A673 (cell line): ENCODE measurements at regions not wholly inside any gene's neighbourhood (a gene's known extent, or its start where the extent isn't known, plus 50 kb on each side); places are given as distances from the start of the nearest gene placed in this dataset.
"Not testable (repeated sequence)": the region's sequence is repeated elsewhere in the genome, so short reads cannot be mapped to it uniquely, and the experiment has no call there.

Experiments
- BruUV-seq: library from RNA; stranded (reverse); fragments of 400-500 nt; replicated peaks from 2 replicates; lab custom pipeline; 2021; lab: Mats Ljungman, UMichigan
- CTCF ChIA-PET: fragments of 300-600 bp; sonication (Branson Sonifier 250); formaldehyde crosslinking; loops from one replicate; lab custom pipeline; 2022; ENCODE audit warnings: antibody characterized with exemption; lab: Charles Lee
- POLR2A ChIA-PET: fragments of 300-600 bp; sonication (Branson Sonifier 250); formaldehyde crosslinking; loops from one replicate; lab custom pipeline; 2022; ENCODE audit warnings: antibody characterized with exemption; ENCODE audit not compliant: low non-redundant PET; lab: Charles Lee
- DNase-seq: peaks from one replicate; pipeline ENCODE4 v3.0.0-alpha.2; 2015; ENCODE audit warnings: low spot score
- H3K27ac ChIP-seq: fragments of 200-600 bp; sonication (generic); 2 replicates; pipeline ENCODE4 v1.5.1; 2016; ENCODE audit warnings: mixed run types, low read depth, mild to moderate bottlenecking, mixed read lengths, antibody characterized with exemption, low read length; ENCODE audit not compliant: poor library complexity, severe bottlenecking
- H3K27me3 ChIP-seq: fragments of 200-600 bp; sonication (generic); replicated peaks from 2 replicates; pipeline ENCODE4 v1.6.1; 2017; ENCODE audit warnings: mixed run types, low read depth, mild to moderate bottlenecking, mixed read lengths, antibody characterized with exemption, low read length; ENCODE audit not compliant: insufficient read depth, poor library complexity
- H3K36me3 ChIP-seq: fragments of 200-600 bp; sonication (generic); 2 replicates; pipeline ENCODE4 v1.6.1; 2016; ENCODE audit warnings: mixed run types, mild to moderate bottlenecking, mixed read lengths, antibody characterized with exemption, low read length; ENCODE audit not compliant: insufficient read depth, poor library complexity, severe bottlenecking
- H3K4me1 ChIP-seq: fragments of 200-600 bp; sonication (generic); 2 replicates; pipeline ENCODE4 v1.6.1; 2017; ENCODE audit warnings: mixed run types, mild to moderate bottlenecking, mixed read lengths, antibody characterized with exemption, low read length; ENCODE audit not compliant: insufficient read depth, poor library complexity, severe bottlenecking
- H3K4me3 ChIP-seq: fragments of 200-600 bp; sonication (generic); 2 replicates; pipeline ENCODE4 v1.5.1; 2016; ENCODE audit warnings: low read depth, mixed run types, mild to moderate bottlenecking, mixed read lengths, low read length; ENCODE audit not compliant: poor library complexity, severe bottlenecking
- H3K9me3 ChIP-seq: fragments of 200-600 bp; sonication (generic); 2 replicates; pipeline ENCODE4 v1.6.1; 2016; ENCODE audit warnings: mixed run types, low read depth, mild to moderate bottlenecking, mixed read lengths, antibody characterized with exemption, low read length; ENCODE audit not compliant: poor library complexity, severe bottlenecking
- EZH2 ChIP-seq: fragments of 200-600 bp; sonication (generic); IDR thresholded peaks from 2 replicates; pipeline ENCODE4 v1.6.1; 2017; ENCODE audit warnings: borderline replicate concordance, low read depth, mild to moderate bottlenecking, mixed read lengths, antibody characterized with exemption, low read length; ENCODE audit not compliant: poor library complexity, severe bottlenecking
- intact Hi-C: fragments of 100-400 bp; cut with micrococcal nuclease; formaldehyde crosslinking; loops from one replicate; pipeline ENCODE4 v1.10.0; 2022; ENCODE audit not compliant: unreplicated experiment
- TF ChIP-seq, protein P1 (sequence below): fragments of 300-800, 200-600 bp; sonication (generic); conservative IDR thresholded peaks from 2 replicates; pipeline ENCODE4 v1.5.1; 2017; ENCODE audit warnings: low read depth, mild to moderate bottlenecking, antibody characterized with exemption, low read length, moderate library complexity, mixed read lengths

- Histone ChIP-seq H3K4me1 (no peaks in the 10 kb centered on the region), H3K27ac (no peak overlapping the region), H3K27me3 (peaks cover 4% of the 10 kb centered on the region), H3K9me3 (no peaks in the 10 kb centered on the region), H3K4me3 (no peak overlapping the region), H3K36me3 (no peaks in the 10 kb centered on the region)
- ChIA-PET POLR2A (no interaction called here), CTCF (no interaction called here)
- TF ChIP-seq, protein P1, sequence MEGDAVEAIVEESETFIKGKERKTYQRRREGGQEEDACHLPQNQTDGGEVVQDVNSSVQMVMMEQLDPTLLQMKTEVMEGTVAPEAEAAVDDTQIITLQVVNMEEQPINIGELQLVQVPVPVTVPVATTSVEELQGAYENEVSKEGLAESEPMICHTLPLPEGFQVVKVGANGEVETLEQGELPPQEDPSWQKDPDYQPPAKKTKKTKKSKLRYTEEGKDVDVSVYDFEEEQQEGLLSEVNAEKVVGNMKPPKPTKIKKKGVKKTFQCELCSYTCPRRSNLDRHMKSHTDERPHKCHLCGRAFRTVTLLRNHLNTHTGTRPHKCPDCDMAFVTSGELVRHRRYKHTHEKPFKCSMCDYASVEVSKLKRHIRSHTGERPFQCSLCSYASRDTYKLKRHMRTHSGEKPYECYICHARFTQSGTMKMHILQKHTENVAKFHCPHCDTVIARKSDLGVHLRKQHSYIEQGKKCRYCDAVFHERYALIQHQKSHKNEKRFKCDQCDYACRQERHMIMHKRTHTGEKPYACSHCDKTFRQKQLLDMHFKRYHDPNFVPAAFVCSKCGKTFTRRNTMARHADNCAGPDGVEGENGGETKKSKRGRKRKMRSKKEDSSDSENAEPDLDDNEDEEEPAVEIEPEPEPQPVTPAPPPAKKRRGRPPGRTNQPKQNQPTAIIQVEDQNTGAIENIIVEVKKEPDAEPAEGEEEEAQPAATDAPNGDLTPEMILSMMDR, result no peak
- TF ChIP-seq EZH2, result no peak
- BruUV-seq, result no TSS peak
- intact Hi-C loops, result no loop called here
- DNase-seq, result peak; percentile 3
These were observed 224.7 kb upstream of the FAM78B start for GRCh38 chr1:166391279-166392066.

GRCh38 chr1:166395729-166396128, 228.9 kb upstream of the FAM78B start:
- no peaks in the 10 kb centered on the region for H3K4me1 ChIP-seq
- TF ChIP-seq, protein P1, result no peak
- TF ChIP-seq EZH2, result no peak
- ChIA-PET POLR2A (no interaction called here), CTCF (no interaction called here)
- H3K9me3 ChIP-seq, result no peaks in the 10 kb centered on the region
- no peaks in the 10 kb centered on the region for H3K27me3 ChIP-seq
- H3K36me3 ChIP-seq, result no peaks in the 10 kb centered on the region
- intact Hi-C loops, result no loop called here
- H3K4me3 ChIP-seq, result no peak overlapping the region
- H3K27ac ChIP-seq, result no peak overlapping the region
- BruUV-seq, result no TSS peak
- DNase-seq, result no peak

- intact Hi-C loops, H3K36me3 ChIP-seq, H3K27ac ChIP-seq, BruUV-seq, H3K4me3 ChIP-seq, H3K9me3 ChIP-seq, H3K27me3 ChIP-seq, H3K4me1 ChIP-seq, CTCF ChIA-PET, DNase-seq, POLR2A ChIA-PET: not testable (repeated sequence)
These were observed 242.7 kb upstream of the FAM78B start for GRCh38 chr1:166409253-166410082.
